K562 (cell line): ENCODE measurements at regions not wholly inside any gene's neighbourhood (a gene's known extent, or its start where the extent isn't known, plus 50 kb on each side); places are given as distances from the start of the nearest gene placed in this dataset.

Experiments used
- ATAC-seq: fragments of 200-7000 bp; cut with Tn5 transposase; 3 replicates; pipeline ENCODE4 v1.9.1; 2020; ENCODE audit warnings: moderate library complexity
- BruUV-seq: library from RNA; stranded (reverse); fragments of 400-500 nt; replicated peaks from 2 replicates; lab custom pipeline; 2021; lab: Mats Ljungman, UMichigan
- CTCF ChIA-PET: fragments of 300-600 bp; formaldehyde crosslinking; extraction: SDS; loops from one replicate; lab custom pipeline; 2021; ENCODE audit warnings: low intra/inter-chr PET ratio; lab: Yijun Ruan, JAX
- POLR2A ChIA-PET: fragments of 300-600, 350-650 bp; sonication (Branson Sonifier 250); formaldehyde crosslinking; extraction: SDS; loops from one replicate; lab custom pipeline; 2021; ENCODE audit warnings: antibody characterized with exemption, inconsistent platforms; lab: Yijun Ruan, JAX
- DNase-seq, 4 experiments: peaks; one replicate each; pipeline versions ENCODE4 v3.0.0 to v3.0.0-alpha.2; 2011 to 2018; ENCODE audit warnings: low spot score in 3 of 4, mixed read lengths in 3 of 4; ENCODE audit errors: extremely low read depth in 1 of 4
- FAIRE-seq: peaks from 2 replicates; lab custom pipeline; 2011; peaks lifted over from hg19 to GRCh38; lab: Jason Lieb, UNC
- H2AFZ ChIP-seq: 2 replicates; pipeline ENCODE4 v1.6.0; 2011; ENCODE audit warnings: low read depth, low read length, control low read depth, inconsistent platforms
- H3K27ac ChIP-seq: fragments of 200-600 bp; 3 replicates; pipeline ENCODE4 v1.8.0; 2011; ENCODE audit warnings: low read depth, mild to moderate bottlenecking, control low read depth, inconsistent platforms, low read length, moderate library complexity, mixed read lengths; ENCODE audit errors: extremely low read depth
- H3K27me3 ChIP-seq, 2 experiments: fragments of 300-600 bp in 1 of 2; 2 replicates in 1 of 2; 3 replicates in 1 of 2; pipeline versions ENCODE4 v1.6.0 to v1.8.0; 2011; ENCODE audit warnings: inconsistent platforms in 2 of 2, low read length in 2 of 2, mild to moderate bottlenecking in 1 of 2, mixed read lengths in 1 of 2, moderate library complexity in 1 of 2; ENCODE audit not compliant: control insufficient read depth in 2 of 2, insufficient read depth in 2 of 2
- H3K36me3 ChIP-seq: fragments of 300-600 bp; 3 replicates; pipeline ENCODE4 v1.8.0; 2011; ENCODE audit warnings: mild to moderate bottlenecking, low read length, inconsistent platforms; ENCODE audit not compliant: control insufficient read depth, insufficient read depth
- H3K4me1 ChIP-seq, 2 experiments: fragments of 200-600 bp in 1 of 2; replicated peaks in 1 of 2; 2 replicates in 1 of 2; 3 replicates in 1 of 2; pipeline versions ENCODE4 v1.5.1 to v1.8.0; 2011; ENCODE audit warnings: inconsistent platforms in 2 of 2, low read length in 2 of 2, mild to moderate bottlenecking in 1 of 2, mixed read lengths in 1 of 2, moderate library complexity in 1 of 2; ENCODE audit not compliant: control insufficient read depth in 2 of 2, insufficient read depth in 2 of 2
- H3K4me2 ChIP-seq: 2 replicates; pipeline ENCODE4 v1.6.1; 2011; ENCODE audit warnings: low read length, control low read depth, inconsistent platforms, mixed read lengths; ENCODE audit not compliant: insufficient read depth
- H3K4me3 ChIP-seq: fragments of 200-600 bp; sonication (generic), shearing (Covaris generic); 2 replicates; pipeline ENCODE4 v1.5.1; 2016; ENCODE audit warnings: control low read depth, inconsistent platforms
- H3K79me2 ChIP-seq: fragments of 200-600 bp; 3 replicates; pipeline ENCODE4 v1.8.0; 2011; ENCODE audit warnings: low read length, inconsistent platforms; ENCODE audit not compliant: control insufficient read depth, insufficient read depth
- H3K9ac ChIP-seq, 2 experiments: 2 replicates each; pipeline versions ENCODE4 v1.6.0 to v1.6.1; 2011; ENCODE audit warnings: low read depth in 2 of 2, low read length in 2 of 2, control low read depth in 1 of 2, inconsistent platforms in 1 of 2, mild to moderate bottlenecking in 1 of 2, mixed read lengths in 1 of 2; ENCODE audit not compliant: insufficient read depth in 1 of 2
- H3K9me1 ChIP-seq: one replicate; pipeline ENCODE4 v1.6.0; 2011; ENCODE audit warnings: inconsistent platforms, mild to moderate bottlenecking, low read length, moderate library complexity; ENCODE audit not compliant: control insufficient read depth, insufficient read depth
- H3K9me3 ChIP-seq: replicated peaks from 2 replicates; pipeline ENCODE4 v1.5.1; 2011; ENCODE audit warnings: low read depth, low read length, inconsistent platforms; ENCODE audit not compliant: control insufficient read depth, insufficient read depth
- H4K20me1 ChIP-seq: replicated peaks from 2 replicates; pipeline ENCODE4 v1.6.1; 2011; ENCODE audit warnings: low read length, inconsistent platforms, mixed read lengths; ENCODE audit not compliant: control insufficient read depth, insufficient read depth
- C11orf30 ChIP-seq: fragments of 450-650 bp; IDR thresholded peaks from 2 replicates; pipeline ENCODE4 v1.6.1; 2016; ENCODE audit warnings: low read depth, mild to moderate bottlenecking
- ELF2 ChIP-seq: fragments of 250-450 bp; sonication (Bioruptor Pico); IDR thresholded peaks from 2 replicates; pipeline ENCODE4 v1.5.0; 2021; ENCODE audit warnings: mild to moderate bottlenecking
- FUS ChIP-seq: fragments of 200-400 bp; formaldehyde crosslinking; optimal IDR thresholded peaks from 2 replicates; pipeline ENCODE3; 2017; ENCODE audit warnings: low read depth, low read length
- HDAC2 ChIP-seq: fragments of 450-650 bp; IDR thresholded peaks from 2 replicates; pipeline ENCODE4 v1.6.1; 2016; ENCODE audit warnings: mild to moderate bottlenecking
- HEY1 ChIP-seq: fragments of 250-450 bp; sonication (Bioruptor Pico); IDR thresholded peaks from 2 replicates; pipeline ENCODE4 v1.5.0; 2020; ENCODE audit warnings: mild to moderate bottlenecking, moderate library complexity, borderline replicate concordance
- HMGN3 ChIP-seq: IDR thresholded peaks from 2 replicates; pipeline ENCODE4 v1.6.1; 2011; ENCODE audit warnings: borderline replicate concordance, low read depth, mild to moderate bottlenecking, mixed read lengths, low read length; ENCODE audit not compliant: insufficient read length; ENCODE audit errors: extremely low read depth
- JUNB ChIP-seq: fragments of 450-650 bp; formaldehyde crosslinking; conservative IDR thresholded peaks from 2 replicates; pipeline ENCODE4 v1.4.0; 2020; ENCODE audit warnings: mild to moderate bottlenecking
- NFE2L1 ChIP-seq: fragments of 450-650 bp; IDR thresholded peaks from 2 replicates; pipeline ENCODE4 v1.6.1; 2016; ENCODE audit warnings: missing genetic modification characterization, low read depth, mild to moderate bottlenecking, missing compliant biosample characterization, moderate library complexity, borderline replicate concordance
- NONO ChIP-seq, 2 experiments: fragments of 200-400 bp in 1 of 2; fragments of 450-650 bp in 1 of 2; formaldehyde crosslinking in 1 of 2; IDR thresholded peaks; 2 replicates each; pipeline ENCODE4 v1.6.1; 2017; ENCODE audit warnings: low read depth in 2 of 2, mild to moderate bottlenecking in 2 of 2, moderate library complexity in 2 of 2, low read length in 1 of 2
- SIN3A ChIP-seq, 2 experiments: fragments of 150-350 bp in 1 of 2; IDR thresholded peaks; 2 replicates each; pipeline ENCODE4 v1.6.1; 2011 to 2016; ENCODE audit warnings: borderline replicate concordance in 2 of 2, low read depth in 2 of 2, low read length in 2 of 2, mild to moderate bottlenecking in 2 of 2, moderate library complexity in 2 of 2; ENCODE audit not compliant: control insufficient read depth in 1 of 2
- SMARCA5 ChIP-seq: fragments of 450-650 bp; IDR thresholded peaks from 2 replicates; pipeline ENCODE4 v1.6.1; 2016
- TAL1 ChIP-seq: fragments of 450-650 bp; IDR thresholded peaks from 2 replicates; pipeline ENCODE4 v1.6.1; 2016; ENCODE audit warnings: mild to moderate bottlenecking
- TFE3 ChIP-seq: fragments of 450-650 bp; formaldehyde crosslinking; IDR thresholded peaks from 2 replicates; pipeline ENCODE4 v1.4.0; 2020; ENCODE audit warnings: mild to moderate bottlenecking, mixed read lengths
- ZNF354B ChIP-seq: fragments of 250-450 bp; sonication (Bioruptor Pico); IDR thresholded peaks from 2 replicates; pipeline ENCODE4 v1.4.0; 2020
- ZNF668 ChIP-seq: fragments of 250-450 bp; sonication (Bioruptor Pico); IDR thresholded peaks from 2 replicates; pipeline ENCODE4 v1.8.0; 2022; ENCODE audit warnings: mild to moderate bottlenecking, inconsistent platforms
- ZNF830 ChIP-seq: fragments of 250-450 bp; sonication (Bioruptor Pico); IDR thresholded peaks from 2 replicates; pipeline ENCODE4 v1.5.0; 2021; ENCODE audit warnings: mild to moderate bottlenecking
- WGBS: fragments of 100-300 bp; shearing (Covaris generic); methylation state at CpG from one replicate; pipeline ENCODE4 v1.1.6; 2016; ENCODE audit warnings: low coverage, mixed read lengths; ENCODE audit not compliant: insufficient coverage; ENCODE audit errors: missing lambda C conversion rate; 5-methylcytosine and 5-hydroxymethylcytosine counted together
- in situ Hi-C: fragments of 300-500 bp; cut with MboI; formaldehyde crosslinking; loops from 4 replicates; pipeline ENCODE4 v1.15.0; 2018; ENCODE audit warnings: inconsistent platforms, mixed read lengths
- intact Hi-C: fragments of 100-400 bp; cut with micrococcal nuclease; formaldehyde crosslinking; loops from 2 replicates; pipeline ENCODE4 v1.14.2; 2022
- TF ChIP-seq, protein P1 (sequence below): fragments of 450-650 bp; IDR thresholded peaks from 2 replicates; pipeline ENCODE4 v1.6.1; 2016; ENCODE audit warnings: antibody characterized with exemption

GRCh38 chr18:14026199-14026598 is 106.0 kb downstream of the ZNF519 start (continued):
- TF ChIP-seq, protein P1, sequence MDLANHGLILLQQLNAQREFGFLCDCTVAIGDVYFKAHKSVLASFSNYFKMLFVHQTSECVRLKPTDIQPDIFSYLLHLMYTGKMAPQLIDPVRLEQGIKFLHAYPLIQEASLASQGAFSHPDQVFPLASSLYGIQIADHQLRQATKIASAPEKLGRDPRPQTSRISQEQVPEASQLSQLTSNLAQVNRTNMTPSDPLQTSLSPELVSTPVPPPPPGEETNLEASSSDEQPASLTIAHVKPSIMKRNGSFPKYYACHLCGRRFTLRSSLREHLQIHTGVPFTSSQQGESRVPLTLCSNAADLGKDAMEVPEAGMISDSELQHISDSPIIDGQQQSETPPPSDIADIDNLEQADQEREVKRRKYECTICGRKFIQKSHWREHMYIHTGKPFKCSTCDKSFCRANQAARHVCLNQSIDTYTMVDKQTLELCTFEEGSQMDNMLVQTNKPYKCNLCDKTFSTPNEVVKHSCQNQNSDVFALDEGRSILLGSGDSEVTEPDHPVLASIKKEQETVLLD, result no peak
- TF ChIP-seq HEY1 (CRISPR knock-in tag) (no peak), FUS (no peak), C11orf30 (no peak), HMGN3 (no peak), ZNF668 (no peak)
- TF ChIP-seq, all 486 proteins: peak for 0

- Histone ChIP-seq H2AFZ (no peak overlapping the region), H3K27ac (no peak overlapping the region), H3K4me3 (no peak overlapping the region), H3K4me2 (no peak overlapping the region), H3K9ac (no peak overlapping the region), H3K27me3 (no peaks in the 10 kb centered on the region), H3K36me3 (no peaks in the 10 kb centered on the region), H3K9me3 (no peaks in the 10 kb centered on the region), H3K9me1 (no peaks in the 10 kb centered on the region), H3K4me1 (no peaks in the 10 kb centered on the region), H3K79me2 (no peaks in the 10 kb centered on the region), H4K20me1 (no peaks in the 10 kb centered on the region)
- WGBS, result 0% methylated on average over 1 of the region's 1 CpG
- in situ Hi-C loops, result no loop called here
- ATAC-seq (no peak), FAIRE-seq (no peak), DNase-seq (no peak)
- BruUV-seq, result no TSS peak
- ChIA-PET CTCF (no interaction called here), POLR2A (no interaction called here)
- intact Hi-C loops, result no loop called here
- no peak for TF ChIP-seq JUNB
- TF ChIP-seq ELF2 (CRISPR knock-in tag), result no peak
- no peak for TF ChIP-seq NFE2L1 (tag)
- no peak for TF ChIP-seq HDAC2
- no peak for TF ChIP-seq NONO (IDR thresholded peaks at IDR 0.05; ENCODE audit: low read depth in 2 of 2, low read length in 1 of 2)
- no peak for TF ChIP-seq SIN3A (IDR thresholded peaks at IDR 0.05; ENCODE audit: borderline replicate concordance in 2 of 2, control insufficient read depth in 1 of 2, low read depth in 2 of 2, low read length in 2 of 2)
- TF ChIP-seq TAL1, result no peak
- no peak for TF ChIP-seq TFE3
- TF ChIP-seq ZNF354B, result no peak
- TF ChIP-seq ZNF830 (CRISPR knock-in tag), result no peak
- no peak for TF ChIP-seq SMARCA5
Measured at GRCh38 chr18:14025306-14025940, 106.8 kb downstream of the ZNF519 start.
